ENCODE measurements at regions not wholly inside any gene's neighbourhood (a gene's known extent, or its start where the extent isn't known, plus 50 kb on each side); places are given as distances from the start of the nearest gene placed in this dataset.
"Not testable (repeated sequence)": the region's sequence is repeated elsewhere in the genome, so short reads cannot be mapped to it uniquely, and the experiment has no call there.

DNA sequence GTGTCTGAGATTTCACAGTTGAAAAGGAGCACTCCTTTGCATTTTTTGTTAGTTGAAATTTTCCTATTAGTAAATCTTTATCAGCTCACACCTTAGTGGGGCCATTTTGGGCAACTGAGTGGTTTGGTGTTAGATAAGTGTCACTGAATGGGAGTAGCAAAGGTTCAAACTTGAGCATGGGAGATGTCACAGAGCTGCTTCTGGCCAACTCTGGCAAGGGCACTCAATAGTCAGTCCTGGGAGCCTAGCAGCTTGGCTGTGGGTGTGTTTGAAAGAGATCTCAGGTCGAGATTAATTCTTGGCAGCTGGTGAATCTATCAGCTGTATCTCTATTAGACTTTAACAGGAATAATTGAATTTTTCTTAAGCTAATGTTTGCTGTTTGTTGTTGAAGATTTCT, 579.3 kb downstream of the EDEM1 start:
- no peak for DNase-seq

GRCh38 chr3:5767304-5767703, 579.8 kb downstream of the EDEM1 start:
- DNase-seq = no peak

DNA sequence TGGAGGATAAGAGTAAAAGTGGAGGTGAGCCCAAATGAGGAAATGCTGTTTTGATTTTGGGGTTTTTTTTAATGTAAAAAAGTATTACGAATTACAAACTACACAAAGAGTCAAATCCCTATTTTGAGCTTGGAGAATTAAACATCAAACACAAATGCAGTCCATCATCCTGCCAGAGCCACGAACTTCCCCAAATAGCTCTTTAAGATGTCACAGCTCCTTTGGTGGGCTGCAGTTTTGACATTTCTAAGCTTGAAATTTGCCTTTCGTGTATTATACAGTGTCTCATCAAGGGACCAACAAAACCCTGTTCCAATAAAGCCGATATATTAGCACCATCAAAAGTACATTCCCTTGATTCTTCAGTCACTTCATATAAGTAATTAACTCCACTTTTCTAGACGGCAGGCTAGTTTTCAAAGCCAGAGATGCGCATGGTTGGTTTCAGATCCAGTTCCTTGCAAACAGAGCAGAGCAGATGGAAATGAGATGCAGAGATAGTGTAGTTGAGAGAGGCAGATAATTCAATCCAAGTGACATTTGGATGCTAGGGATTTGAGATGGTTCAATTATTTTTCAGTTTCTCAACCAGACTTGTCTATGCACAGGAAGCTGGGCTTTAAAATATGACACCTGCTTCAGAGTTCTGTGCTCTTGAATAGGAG, 580.9 kb downstream of the EDEM1 start:
- DNase-seq = no peak

DNA sequence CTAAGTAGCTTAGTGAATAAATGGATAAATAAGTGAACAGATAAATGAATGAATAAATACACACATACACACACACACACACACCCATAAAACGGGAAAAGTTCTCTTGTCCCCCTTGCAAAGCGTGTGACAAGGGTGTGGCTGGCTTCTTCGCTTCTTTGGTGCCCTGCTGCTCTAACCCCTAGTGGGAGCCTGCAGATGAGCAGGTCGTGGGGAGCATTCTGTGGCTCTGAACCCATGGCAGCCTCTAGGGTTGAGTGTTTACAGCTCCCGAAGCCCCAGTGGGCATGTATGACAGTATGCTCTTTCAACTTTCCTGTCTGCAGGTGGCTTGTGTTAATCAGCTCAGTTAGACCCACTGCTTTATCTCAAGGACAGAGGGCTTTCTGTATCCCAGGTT, 582.3 kb downstream of the EDEM1 start:
- no peak for DNase-seq

DNA sequence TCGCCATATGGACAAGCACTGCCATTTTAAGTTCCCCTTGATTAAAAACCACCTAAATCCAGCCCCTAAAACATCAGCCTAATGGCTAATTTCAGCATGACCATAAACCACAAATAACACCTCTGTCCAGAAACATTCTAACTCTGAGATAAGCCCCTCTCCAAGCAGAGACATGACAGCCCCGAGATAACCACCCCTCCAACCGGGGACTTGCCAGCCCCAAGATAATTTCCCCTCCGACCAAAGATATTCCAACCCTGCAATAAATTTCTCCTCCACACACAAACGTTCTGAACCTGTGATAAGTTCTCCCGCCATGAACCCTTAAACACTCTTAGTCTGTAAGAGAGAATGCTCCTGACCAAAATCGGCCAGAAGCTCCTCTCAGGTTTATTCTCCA, 586.8 kb downstream of the EDEM1 start:
- DNase-seq = no peak

DNA sequence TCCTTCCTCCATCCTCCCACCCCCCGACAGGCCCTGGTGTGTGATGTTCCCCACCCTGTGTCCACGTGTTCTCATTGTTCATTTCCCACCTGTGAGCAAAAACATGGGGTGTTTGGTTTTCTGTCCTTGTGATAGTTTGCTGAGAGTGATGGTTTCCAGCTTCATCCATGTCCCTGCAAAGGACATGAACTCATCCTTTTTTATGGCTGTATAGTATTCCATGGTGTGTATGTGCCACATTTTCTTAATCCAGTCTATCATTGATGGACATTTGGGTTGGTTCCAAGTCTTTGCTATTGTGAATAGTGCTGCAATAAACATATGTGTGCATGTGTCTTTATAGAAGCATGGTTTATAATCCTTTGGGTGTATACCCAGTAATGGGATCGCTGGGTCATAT, 587.6 kb downstream of the EDEM1 start:
- not testable (repeated sequence) for DNase-seq

DNA sequence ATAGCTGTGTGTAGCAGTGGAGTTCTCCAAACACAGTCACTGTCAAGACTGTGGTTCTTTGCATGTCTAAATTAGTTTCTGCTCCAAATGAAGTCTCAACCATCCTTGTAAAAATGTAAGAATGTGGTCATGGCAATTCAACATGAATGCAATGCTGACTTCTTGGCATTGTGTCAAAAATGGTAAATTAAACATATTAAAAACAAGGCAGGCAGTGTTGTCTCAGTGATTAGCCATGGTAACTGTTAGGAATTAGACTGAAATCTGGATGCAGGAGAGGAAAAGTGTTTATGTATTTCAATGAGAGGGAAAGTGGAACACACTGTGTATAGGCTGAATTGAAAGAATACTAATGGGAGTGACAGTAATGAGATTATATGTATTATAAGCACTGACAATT, 597.2 kb downstream of the EDEM1 start:
- DNase-seq = no peak

GRCh38 chr3:5787861-5788488, 600.5 kb downstream of the EDEM1 start:
- no peak for DNase-seq

DNA sequence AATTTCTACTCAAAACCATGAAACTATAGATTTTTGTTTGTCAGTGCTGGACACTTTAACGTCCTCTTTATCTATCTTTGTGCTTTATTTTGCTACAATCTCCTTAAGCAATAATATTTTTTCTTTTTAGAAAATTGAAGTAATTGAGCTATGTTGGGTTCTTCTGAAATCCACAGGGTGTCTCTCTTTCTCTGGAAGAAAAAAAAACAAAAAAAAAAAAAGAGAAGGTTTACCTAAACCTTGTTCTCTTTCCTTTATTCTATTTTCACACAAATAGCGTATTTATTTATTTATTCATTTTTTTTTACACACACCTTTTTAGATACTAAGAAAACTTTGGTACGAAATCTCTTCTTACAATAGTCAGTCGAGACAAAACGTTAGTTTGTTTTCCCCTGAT, 601.0 kb downstream of the EDEM1 start:
- DNase-seq = no peak

DNA sequence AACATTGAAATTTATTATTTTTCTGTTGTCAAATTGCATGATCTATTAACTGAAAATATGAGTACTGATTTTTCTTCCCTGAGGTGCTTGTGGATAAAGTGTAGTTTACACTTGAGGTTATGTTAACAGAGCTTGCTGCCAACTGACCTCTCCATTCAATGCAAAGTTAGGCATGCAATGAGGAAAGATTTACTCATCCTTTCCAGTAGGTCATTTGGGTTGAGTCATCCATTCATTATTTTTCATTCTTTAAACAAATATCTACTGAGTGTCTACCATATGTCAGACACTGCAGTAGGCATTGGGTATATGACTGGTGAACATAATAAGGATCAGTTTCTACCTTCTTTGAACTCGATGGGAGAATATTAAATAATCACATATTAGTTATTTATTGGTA, 604.1 kb downstream of the EDEM1 start:
- no peak for DNase-seq

DNA sequence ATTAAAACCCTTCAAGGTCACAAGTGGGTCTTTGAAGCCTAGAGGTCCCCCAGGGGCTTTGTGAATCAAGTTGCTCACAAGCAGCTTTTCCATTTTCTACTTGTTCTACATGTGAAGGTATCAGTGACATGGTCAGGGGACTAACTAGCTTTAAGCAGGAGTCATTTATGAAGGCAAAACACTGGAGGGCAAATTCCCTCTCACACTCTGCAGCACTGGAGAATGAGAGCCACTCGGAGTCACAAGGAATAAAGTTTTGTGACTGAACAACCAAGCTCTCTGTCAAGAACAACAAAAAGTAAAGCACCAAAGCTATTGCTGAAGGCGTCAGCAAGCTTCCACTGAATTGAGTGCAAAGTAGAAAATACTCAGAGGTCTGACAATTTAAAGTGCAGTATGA, 609.0 kb downstream of the EDEM1 start:
- no peak for DNase-seq

DNA sequence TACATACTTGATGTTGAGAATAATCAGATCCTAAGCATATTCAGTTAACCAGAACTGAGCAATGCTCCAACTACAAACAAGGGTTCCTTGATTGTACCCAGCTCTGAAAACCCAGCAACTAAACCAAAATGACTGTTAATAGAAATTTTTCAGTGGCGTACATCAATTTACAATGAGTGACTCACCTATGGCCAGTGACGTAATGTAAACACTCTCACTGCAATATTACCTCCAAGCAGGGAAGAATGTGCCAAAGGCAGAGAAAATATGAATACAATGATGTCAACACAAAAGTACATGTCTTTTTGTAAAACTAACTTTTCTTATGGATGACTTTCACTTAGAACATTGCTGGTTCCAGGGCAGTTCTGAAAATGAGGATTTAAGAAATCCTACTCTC, 611.3 kb downstream of the EDEM1 start:
- no peak for DNase-seq

DNA sequence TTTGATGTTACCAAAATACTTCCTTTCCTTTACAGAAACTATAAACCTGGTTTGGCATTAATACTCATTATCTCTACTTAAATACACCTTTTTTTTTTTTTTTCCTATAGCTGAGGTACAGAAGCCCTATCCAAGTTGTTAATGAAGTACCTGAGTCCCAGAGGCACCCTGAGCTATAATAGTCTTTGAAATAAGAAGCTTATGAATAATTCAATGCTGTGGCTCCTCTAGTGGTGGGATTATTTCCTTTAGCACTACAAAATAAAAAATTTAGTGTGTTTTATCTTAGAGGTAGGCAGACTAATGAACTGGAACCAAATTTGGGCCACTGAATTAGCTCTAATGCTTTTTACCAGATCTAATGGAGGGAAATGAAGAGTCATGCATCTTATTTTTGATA, 611.9 kb downstream of the EDEM1 start:
- no peak for DNase-seq

- DNase-seq = no peak
These were observed 613.5 kb downstream of the EDEM1 start for GRCh38 chr3:5800965-5801364.

- DNase-seq = no peak
These were observed 618.7 kb downstream of the EDEM1 start for GRCh38 chr3:5806192-5806591.

- no peak for DNase-seq
These were observed 622.2 kb downstream of the EDEM1 start for GRCh38 chr3:5809586-5810246.

DNA sequence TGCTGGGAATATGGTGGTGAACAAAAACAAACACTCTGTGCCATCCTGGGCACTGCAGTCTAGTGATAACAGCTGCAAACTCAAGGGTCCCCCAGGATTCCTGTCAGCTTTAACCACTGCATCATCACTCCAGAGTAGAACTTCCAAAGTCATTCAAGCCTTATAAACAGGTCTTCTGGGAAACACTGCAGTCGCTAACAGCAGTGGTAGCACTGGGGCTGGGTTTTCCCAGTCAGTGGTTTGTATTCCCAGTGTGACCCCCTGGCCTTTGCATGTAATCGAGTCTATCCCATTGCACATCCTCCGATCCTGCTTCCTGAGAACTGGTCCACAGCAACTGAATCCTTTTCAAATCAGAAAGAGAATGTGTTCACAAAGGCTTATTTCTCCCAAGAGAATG, 623.5 kb downstream of the EDEM1 start:
- DNase-seq = no peak

GRCh38 chr3:5813521-5813920, 626.0 kb downstream of the EDEM1 start:
- no peak for DNase-seq

- no peak for DNase-seq
These were observed 635.3 kb downstream of the EDEM1 start for GRCh38 chr3:5822843-5823242.

GRCh38 chr3:5826467-5826866, 639.0 kb downstream of the EDEM1 start:
- no peak for DNase-seq

GRCh38 chr3:5828251-5828650, 640.7 kb downstream of the EDEM1 start:
- DNase-seq = no peak

DNA sequence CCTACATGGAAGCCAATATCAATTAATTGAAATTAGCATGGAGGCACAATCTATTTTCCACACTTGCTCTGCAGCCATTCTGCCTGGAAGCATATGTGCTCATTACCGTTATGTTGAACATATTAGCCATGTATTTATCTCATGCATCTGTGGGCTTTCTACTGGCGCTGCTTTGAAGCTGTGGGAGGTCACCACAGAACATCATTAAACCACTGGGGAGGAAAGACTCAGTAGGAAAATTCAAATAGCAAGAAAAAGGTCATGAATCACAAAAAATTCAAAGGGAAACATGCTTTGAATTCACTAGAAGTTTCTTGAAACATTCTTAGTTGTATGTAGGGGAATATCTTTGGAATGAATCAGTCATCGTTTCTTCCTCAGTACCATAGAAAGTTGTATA, 652.5 kb downstream of the EDEM1 start:
- DNase-seq = no peak

DNA sequence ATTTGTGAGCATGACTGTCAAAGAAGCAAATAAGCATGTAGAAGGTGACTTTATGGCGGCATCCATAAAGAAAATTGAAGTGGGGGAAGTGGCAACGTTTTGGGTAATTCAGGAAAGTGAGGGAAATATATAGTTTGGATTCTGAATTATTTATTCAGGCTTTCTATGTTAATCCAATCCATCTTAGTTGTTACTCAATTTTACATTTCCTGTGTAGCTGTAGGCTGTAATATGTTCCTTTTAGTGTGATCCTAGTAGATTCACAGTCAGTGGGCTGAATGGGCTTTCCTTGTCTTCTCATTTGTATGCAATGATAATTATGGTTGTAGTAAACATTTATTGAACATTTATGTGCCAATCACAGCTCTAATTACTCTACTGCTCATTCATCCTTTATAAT, 654.1 kb downstream of the EDEM1 start:
- no peak for DNase-seq

DNA sequence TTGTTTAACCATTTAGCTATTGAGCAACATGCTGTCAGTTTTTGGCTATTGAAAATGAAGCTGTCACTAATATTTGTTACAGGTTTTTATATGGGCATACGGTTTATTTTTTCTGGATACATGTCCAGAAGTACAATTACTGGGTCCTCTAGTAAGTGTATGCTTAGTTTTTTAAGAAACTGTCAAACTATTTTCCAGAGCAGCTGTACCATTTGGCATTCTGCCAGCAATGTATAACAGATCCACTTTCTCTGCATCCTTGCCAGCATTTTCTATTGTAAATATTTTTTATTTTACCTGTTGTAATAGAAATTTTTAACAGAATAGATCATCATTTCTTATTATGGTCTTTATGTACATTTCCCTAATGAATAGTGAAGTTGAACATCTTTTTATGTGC, 658.8 kb downstream of the EDEM1 start:
- no peak for DNase-seq

GRCh38 chr3:5861151-5861550, 673.6 kb downstream of the EDEM1 start:
- DNase-seq = no peak

Data from HCEC 1CT (cell line).